ENCODE measurements at regions not wholly inside any gene's neighbourhood (a gene's known extent, or its start where the extent isn't known, plus 50 kb on each side); places are given as distances from the start of the nearest gene placed in this dataset.

GRCh38 chr6:74690365-74690764 is 515.5 kb downstream of the COL12A1 start:
- no peak for TF ChIP-seq EZH2 (IDR thresholded peaks at IDR 0.05; ENCODE audit: low read depth, unreplicated experiment)
- TF ChIP-seq CTCF (conservative IDR thresholded peaks at IDR 0.05; ENCODE audit: low read depth in 2 of 2) = no peak
- TF ChIP-seq STAT1 (IDR thresholded peaks at IDR 0.05; ENCODE audit: unreplicated experiment) = no peak
- TF ChIP-seq EZH2phosphoT487 (IDR thresholded peaks at IDR 0.05; ENCODE audit: unreplicated experiment) = no peak
- no peak for TF ChIP-seq POLR2AphosphoS5 (IDR thresholded peaks at IDR 0.05; ENCODE audit: low read depth)
- no peak for TF ChIP-seq CREB1 (CRISPR knock-in tag; IDR thresholded peaks at IDR 0.05; ENCODE audit: low read depth)
- no peak for TF ChIP-seq JUNB (IDR thresholded peaks at IDR 0.05; ENCODE audit: unreplicated experiment)

Measured in GM23338 (cell line).